ENCODE measurements at regions not wholly inside any gene's neighbourhood (a gene's known extent, or its start where the extent isn't known, plus 50 kb on each side); places are given as distances from the start of the nearest gene placed in this dataset.

DNA sequence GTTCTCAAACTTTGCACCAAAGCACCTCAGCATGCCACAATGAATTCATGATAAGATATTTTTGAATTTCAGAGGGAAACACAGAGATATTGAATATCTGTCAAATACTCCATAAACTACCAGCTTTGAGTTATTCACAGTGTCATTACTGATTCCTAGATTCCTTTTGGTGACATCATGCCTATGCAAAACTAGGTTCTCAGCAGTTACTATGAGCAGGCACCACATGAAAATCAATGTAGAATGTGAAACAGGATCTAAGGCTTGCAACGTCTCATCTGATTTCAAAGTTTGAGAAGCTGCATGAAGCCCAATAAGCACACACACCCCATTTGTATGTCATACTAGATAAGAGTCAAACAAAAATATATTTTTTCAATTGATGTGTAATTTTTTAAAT is 426.5 kb downstream of the NR2F1-AS1 start:
- TF ChIP-seq, protein P1, sequence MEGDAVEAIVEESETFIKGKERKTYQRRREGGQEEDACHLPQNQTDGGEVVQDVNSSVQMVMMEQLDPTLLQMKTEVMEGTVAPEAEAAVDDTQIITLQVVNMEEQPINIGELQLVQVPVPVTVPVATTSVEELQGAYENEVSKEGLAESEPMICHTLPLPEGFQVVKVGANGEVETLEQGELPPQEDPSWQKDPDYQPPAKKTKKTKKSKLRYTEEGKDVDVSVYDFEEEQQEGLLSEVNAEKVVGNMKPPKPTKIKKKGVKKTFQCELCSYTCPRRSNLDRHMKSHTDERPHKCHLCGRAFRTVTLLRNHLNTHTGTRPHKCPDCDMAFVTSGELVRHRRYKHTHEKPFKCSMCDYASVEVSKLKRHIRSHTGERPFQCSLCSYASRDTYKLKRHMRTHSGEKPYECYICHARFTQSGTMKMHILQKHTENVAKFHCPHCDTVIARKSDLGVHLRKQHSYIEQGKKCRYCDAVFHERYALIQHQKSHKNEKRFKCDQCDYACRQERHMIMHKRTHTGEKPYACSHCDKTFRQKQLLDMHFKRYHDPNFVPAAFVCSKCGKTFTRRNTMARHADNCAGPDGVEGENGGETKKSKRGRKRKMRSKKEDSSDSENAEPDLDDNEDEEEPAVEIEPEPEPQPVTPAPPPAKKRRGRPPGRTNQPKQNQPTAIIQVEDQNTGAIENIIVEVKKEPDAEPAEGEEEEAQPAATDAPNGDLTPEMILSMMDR (IDR thresholded peaks at IDR 0.05; ENCODE audit: insufficient read depth, low read length, missing control alignments) = no peak
- DNase-seq (ENCODE audit: low read depth, low spot score) = no peak
- ChIA-PET CTCF (no interaction called here), POLR2A (no interaction called here)
- no peak overlapping the region for H3K4me3 ChIP-seq (ENCODE audit: low read depth, low read length)

GRCh38 chr5:93153461-93153860 is 427.6 kb downstream of the NR2F1-AS1 start:
- CTCF ChIA-PET = no interaction called here
- DNase-seq (ENCODE audit: low read depth, low spot score) = no peak
- POLR2A ChIA-PET = no interaction called here
- TF ChIP-seq, protein P1 (IDR thresholded peaks at IDR 0.05; ENCODE audit: insufficient read depth, low read length, missing control alignments) = no peak
- no peak overlapping the region for H3K4me3 ChIP-seq (ENCODE audit: low read depth, low read length)

DNA sequence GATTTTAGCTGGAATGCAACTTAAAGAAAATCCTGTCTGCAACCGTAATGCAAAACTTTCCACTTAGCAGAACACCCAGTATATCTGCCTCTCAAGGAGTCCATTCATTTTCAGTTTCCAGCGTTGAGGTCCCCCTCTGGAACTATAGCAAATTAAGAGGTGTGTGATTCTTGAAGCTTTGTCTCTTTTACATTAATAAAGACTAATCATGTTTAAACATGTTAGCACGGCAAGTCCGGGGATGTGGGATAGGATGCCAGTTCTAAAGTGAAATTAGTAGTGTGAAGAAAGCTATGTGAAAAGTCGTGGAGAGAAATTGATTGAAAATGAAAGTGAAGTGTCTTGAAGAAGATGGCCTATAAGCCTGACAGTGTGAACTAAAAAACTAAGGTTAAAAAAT is 429.1 kb downstream of the NR2F1-AS1 start:
- no peak for DNase-seq (ENCODE audit: low read depth, low spot score)
- CTCF ChIA-PET = interaction anchor here (1.2 kb wide), 1 partner anchor 12 kb away, joined by 3 read pairs; no protein-coding TSS in a partner anchor
- TF ChIP-seq, protein P1 (IDR thresholded peaks at IDR 0.05; ENCODE audit: insufficient read depth, low read length, missing control alignments) = no peak
- POLR2A ChIA-PET = no interaction called here
- no peak overlapping the region for H3K4me3 ChIP-seq (ENCODE audit: low read depth, low read length)

GRCh38 chr5:93151121-93151520 is 429.9 kb downstream of the NR2F1-AS1 start:
- CTCF ChIA-PET = interaction anchor here (1.2 kb wide), 1 partner anchor 12 kb away, joined by 3 read pairs; no protein-coding TSS in a partner anchor
- no peak for DNase-seq (ENCODE audit: low read depth, low spot score)
- POLR2A ChIA-PET = no interaction called here
- H3K4me3 ChIP-seq (ENCODE audit: low read depth, low read length) = no peak overlapping the region
- TF ChIP-seq, protein P1 (IDR thresholded peaks at IDR 0.05; ENCODE audit: insufficient read depth, low read length, missing control alignments) = no peak

GRCh38 chr5:93150311-93151012 is 430.6 kb downstream of the NR2F1-AS1 start:
- H3K4me3 ChIP-seq (ENCODE audit: low read depth, low read length) = no peak overlapping the region
- no peak for DNase-seq (ENCODE audit: low read depth, low spot score)
- POLR2A ChIA-PET = no interaction called here
- CTCF ChIA-PET = no interaction called here
- TF ChIP-seq, protein P1 (IDR thresholded peaks at IDR 0.05; ENCODE audit: insufficient read depth, low read length, missing control alignments) = no peak

GRCh38 chr5:93145767-93146166 is 435.3 kb downstream of the NR2F1-AS1 start:
- TF ChIP-seq, protein P1 (IDR thresholded peaks at IDR 0.05; ENCODE audit: insufficient read depth, low read length, missing control alignments) = no peak
- POLR2A ChIA-PET = no interaction called here
- H3K4me3 ChIP-seq (ENCODE audit: low read depth, low read length) = no peak overlapping the region
- CTCF ChIA-PET = no interaction called here
- DNase-seq (ENCODE audit: low read depth, low spot score) = no peak

Measured in AG04449 (cell line).